Fibroblast of skin of scalp (primary cell): ENCODE measurements at regions not wholly inside any gene's neighbourhood (a gene's known extent, or its start where the extent isn't known, plus 50 kb on each side); places are given as distances from the start of the nearest gene placed in this dataset.

Experiments
- DNase-seq: peaks from one replicate; pipeline ENCODE4 v3.0.0-alpha.2; 2013

GRCh38 chr3:194928831-194929577 lies 243.3 kb downstream of the FAM43A start:
- DNase-seq = peak; percentile 13

- DNase-seq = peak; percentile 54
Measured at GRCh38 chr3:194929578-194929960, 243.9 kb downstream of the FAM43A start.

GRCh38 chr3:194930377-194931204 lies 244.9 kb downstream of the FAM43A start:
- peak; percentile 87 for DNase-seq

- DNase-seq = no peak
Measured at GRCh38 chr3:194931347-194931746, 245.7 kb downstream of the FAM43A start.

- DNase-seq = no peak
Measured at GRCh38 chr3:194931865-194932264, 246.2 kb downstream of the FAM43A start.

- DNase-seq = no peak
Measured at GRCh38 chr3:194933465-194933864, 247.8 kb downstream of the FAM43A start.

DNA sequence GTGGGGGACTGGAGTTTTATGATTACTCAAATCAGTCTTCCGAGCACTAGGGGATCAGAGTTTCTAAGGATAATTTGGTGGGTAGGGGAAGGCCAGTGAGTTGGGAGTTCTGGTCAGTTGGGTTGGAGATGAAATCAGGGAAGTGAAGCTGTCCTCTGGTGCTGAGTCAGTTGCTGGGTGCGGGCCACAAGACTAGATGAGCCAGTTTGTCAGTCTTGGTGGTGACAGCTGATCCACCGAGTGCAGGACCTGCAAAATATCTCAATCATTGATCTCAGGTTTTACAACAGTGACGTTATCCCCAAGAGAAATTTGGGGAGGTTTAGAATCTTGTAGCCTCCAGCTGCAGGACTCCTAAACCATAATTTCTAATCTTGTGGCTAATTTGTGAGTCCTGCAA lies 249.4 kb downstream of the FAM43A start:
- DNase-seq = no peak

DNA sequence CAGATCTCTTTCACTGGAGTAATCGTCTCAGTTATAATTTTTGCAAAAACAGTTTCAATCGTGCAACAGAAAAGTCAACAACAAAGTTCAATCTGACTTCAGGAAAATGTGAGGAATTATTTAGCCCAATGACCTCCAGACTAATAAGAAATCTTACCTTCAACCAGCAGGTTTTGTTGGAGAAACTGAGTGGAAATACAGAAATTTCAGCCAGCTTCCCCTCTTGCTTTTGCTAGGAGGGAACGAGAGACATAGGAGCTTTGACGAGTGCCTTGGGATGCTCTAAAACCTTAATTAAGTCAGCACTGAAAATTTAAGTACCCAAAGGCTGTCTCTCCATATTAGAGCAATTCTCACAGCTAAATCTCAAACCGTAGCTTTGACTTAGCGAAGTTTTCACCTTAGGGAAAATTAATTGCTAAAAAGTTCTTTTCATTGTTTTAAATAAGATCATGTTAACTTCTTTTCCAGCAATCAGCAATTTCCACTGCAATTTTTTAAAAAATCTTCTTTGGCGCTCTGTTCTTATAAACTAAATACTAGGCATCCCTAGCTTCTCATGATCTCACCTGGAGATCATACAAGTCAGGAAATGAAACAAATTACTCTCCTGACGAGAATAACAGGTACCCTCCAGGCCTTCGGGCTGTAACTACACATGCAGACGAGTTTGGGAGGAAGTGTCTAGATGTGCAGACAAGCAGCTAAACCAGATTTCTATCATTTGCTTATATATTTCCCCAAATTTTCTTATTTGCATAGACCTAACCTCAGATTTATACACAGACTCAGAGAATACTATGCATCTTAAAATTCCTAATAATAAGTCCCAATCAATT lies 250.2 kb downstream of the FAM43A start:
- no peak for DNase-seq

GRCh38 chr3:194936659-194937058 lies 251.0 kb downstream of the FAM43A start:
- no peak for DNase-seq

DNA sequence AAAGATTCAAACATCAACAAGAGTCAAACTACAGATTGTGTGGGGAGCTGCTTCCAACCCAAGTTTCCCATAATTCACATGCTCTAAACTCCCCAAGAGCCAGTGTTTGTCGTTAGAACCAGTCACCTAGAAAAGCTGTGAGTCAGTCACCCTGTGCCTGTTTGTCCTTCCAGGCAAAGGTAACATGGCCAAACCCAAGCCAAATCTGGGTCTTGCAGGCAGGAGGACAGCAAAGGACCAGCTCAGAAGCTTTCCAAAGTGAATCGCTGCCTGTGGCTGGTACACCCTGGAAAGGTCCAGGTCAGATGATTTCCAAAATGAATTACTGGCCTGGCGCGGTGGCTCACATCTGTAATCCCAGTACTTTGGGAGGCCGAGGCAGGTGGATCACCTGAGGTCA lies 251.5 kb downstream of the FAM43A start:
- no peak for DNase-seq

- no peak for DNase-seq
Measured at GRCh38 chr3:194937882-194938321, 252.2 kb downstream of the FAM43A start.

GRCh38 chr3:194938845-194939531 lies 253.3 kb downstream of the FAM43A start:
- no peak for DNase-seq

GRCh38 chr3:194939532-194939909 lies 253.8 kb downstream of the FAM43A start:
- DNase-seq = no peak

DNA sequence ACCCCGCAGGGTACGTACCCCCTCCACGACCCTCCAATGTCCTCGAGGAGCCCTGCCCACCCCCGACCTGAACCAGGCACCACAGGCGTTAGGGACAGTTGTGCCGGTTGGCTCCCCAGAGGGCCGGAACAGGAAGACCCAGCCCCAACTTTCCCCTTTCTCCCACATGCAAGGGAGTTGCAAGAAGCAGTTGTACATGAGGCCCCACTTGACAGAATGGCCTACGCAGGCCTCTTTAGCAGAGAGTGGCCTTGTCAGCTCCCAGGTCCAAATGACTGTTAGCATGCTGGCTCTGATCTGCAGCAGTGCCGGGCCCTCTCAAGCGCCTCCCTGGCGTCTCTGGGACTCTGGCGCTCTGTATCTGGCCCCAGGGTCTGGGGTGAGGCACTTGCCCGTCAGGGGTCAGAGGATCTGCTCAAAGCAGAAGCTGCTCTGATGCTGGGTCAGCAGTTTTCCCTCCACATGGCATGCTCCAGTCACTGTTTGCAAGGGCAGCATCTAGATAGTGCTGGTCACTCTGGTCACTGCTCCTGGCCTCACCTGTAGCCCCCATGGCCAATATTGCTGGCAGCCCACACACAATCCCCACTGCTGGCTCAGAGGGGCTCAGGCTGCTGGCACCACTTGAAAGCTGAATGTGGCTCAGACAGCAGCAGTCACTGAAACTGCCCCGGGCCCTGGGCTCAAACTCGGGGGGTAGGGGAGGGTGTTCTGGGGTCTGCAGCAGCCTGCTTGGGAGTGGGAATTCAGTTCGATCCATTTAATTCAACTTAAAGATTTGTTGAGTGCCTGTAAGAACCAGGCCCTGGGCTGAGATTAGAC lies 254.5 kb downstream of the FAM43A start:
- DNase-seq = no peak

DNA sequence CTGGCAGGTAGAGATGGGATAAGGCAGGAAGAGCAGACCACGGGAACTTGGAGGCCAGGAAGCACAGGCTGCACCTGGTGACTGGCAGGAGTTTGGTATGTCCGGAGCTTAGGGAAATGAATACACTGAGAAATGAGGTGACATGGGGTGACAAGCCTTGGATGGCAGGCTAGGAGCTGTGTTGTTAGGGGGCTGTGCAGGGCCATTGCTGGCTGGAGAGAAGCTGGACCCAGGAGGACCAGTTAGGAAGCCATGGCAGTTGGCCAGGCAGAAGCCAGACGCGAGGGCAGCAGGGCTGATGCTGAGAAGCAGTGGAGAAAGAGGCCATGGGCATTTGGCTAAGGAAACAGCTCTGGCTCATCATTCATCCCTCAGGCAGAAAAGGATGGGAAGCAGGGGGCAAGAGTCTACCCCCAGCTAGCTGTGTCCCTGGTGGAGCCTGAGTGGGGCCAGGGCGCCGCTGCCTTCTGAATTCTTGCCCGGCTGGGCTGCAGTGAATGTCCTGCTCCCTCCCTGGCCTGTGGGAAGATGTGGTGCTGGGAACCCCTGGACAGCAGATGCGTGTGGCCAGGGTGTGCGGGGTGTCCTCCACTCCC lies 255.8 kb downstream of the FAM43A start:
- no peak for DNase-seq

GRCh38 chr3:194941956-194942511 lies 256.4 kb downstream of the FAM43A start:
- DNase-seq = no peak

DNA sequence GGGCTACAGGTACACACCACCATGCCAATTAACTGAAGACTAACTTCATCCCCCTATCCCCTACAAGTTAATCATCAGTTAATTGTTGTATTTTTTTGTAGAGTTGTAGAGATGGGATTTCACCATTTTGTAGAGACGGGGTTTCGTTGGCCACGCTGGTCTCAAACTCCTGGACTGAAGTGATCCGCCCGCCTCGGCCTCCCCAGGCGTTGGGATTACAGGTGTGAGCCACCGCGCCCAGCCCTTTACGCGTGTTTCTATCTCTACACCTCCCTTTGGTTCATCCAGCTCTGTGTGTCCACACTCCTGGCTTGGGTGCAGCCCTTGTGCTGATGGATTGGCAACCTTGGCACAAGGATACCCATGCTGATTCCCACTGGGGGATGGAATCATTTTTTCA lies 258.8 kb downstream of the FAM43A start:
- no peak for DNase-seq

- no peak for DNase-seq
Measured at GRCh38 chr3:194945508-194945907, 259.8 kb downstream of the FAM43A start.

- no peak for DNase-seq
Measured at GRCh38 chr3:194946091-194946490, 260.4 kb downstream of the FAM43A start.

- no peak for DNase-seq
Measured at GRCh38 chr3:194949592-194949991, 263.9 kb downstream of the FAM43A start.
